ENCODE measurements at regions not wholly inside any gene's neighbourhood (a gene's known extent, or its start where the extent isn't known, plus 50 kb on each side); places are given as distances from the start of the nearest gene placed in this dataset.

DNA sequence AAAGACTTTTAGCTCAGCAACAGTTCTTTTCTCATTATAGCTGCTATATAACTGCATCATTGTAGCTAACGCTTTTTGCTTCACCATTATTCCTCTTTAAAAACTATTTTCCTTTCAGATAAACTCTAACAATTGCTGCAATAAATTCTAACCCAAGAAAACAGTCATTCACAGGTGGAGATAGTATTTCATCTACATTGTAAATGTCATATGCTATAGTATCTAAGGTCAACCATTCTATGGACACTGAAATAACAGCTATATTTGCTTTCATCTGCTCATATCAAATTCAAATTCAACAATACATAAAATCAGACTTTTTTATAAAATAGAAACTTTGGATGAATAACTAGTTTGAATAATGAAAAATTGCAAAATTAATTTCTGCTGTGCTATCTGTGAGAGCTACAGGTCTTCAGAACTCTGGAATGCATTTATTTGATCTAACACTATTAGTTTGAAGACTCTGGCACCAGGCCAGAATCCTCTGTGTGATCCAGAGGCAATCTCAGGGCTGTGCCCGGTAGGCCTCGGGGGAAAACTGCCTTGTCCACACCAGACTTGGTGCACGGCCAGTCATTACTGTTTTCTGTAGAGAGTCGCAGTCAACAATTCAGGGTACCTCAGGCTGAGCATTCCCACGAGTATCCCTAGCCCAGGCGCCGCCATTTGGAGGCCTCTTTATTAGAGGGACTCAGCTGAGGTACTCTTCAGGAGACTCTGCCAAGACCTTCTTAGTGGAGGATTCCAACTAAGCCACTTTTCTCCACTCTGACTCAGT lies 332.4 kb downstream of the SLC7A11 start:
- TF ChIP-seq, protein P1, sequence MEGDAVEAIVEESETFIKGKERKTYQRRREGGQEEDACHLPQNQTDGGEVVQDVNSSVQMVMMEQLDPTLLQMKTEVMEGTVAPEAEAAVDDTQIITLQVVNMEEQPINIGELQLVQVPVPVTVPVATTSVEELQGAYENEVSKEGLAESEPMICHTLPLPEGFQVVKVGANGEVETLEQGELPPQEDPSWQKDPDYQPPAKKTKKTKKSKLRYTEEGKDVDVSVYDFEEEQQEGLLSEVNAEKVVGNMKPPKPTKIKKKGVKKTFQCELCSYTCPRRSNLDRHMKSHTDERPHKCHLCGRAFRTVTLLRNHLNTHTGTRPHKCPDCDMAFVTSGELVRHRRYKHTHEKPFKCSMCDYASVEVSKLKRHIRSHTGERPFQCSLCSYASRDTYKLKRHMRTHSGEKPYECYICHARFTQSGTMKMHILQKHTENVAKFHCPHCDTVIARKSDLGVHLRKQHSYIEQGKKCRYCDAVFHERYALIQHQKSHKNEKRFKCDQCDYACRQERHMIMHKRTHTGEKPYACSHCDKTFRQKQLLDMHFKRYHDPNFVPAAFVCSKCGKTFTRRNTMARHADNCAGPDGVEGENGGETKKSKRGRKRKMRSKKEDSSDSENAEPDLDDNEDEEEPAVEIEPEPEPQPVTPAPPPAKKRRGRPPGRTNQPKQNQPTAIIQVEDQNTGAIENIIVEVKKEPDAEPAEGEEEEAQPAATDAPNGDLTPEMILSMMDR (IDR thresholded peaks at IDR 0.05), result no peak
- TF ChIP-seq POLR2AphosphoS5 (IDR thresholded peaks at IDR 0.05) (no peak), EP300 (IDR thresholded peaks at IDR 0.05) (no peak), POLR2A (IDR thresholded peaks at IDR 0.05) (no peak)

All from suprapubic skin (tissue), 4 donors.